ENCODE measurements at regions not wholly inside any gene's neighbourhood (a gene's known extent, or its start where the extent isn't known, plus 50 kb on each side); places are given as distances from the start of the nearest gene placed in this dataset.
"Not testable (repeated sequence)": the region's sequence is repeated elsewhere in the genome, so short reads cannot be mapped to it uniquely, and the experiment has no call there.

GRCh38 chr2:22902180-22902550 is 482.8 kb upstream of the KLHL29 start:
- DNase-seq (ENCODE audit: low spot score) = no peak

DNA sequence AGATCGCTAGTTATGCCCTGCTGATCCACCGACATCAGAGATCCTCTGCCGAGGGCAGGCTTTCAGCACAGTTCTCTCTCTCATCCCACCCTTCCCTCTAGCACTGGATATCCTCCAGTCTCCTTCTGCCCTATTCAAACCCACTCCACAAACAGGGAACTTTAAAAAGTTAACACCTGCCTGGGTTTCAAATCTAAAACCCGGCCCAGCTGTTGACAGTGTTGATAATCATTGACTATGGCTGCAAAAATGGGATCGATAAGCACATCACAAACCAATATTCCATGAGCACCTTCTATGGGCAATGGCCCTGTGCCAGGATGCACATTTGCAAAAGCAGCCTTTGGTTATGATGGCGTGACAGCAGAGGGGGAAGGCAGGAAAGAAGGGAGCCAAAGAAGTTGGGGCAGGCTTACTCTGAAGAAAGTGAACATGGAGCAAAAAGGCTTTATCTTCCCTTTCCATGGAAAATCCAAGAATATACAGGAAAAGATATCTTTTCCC is 482.3 kb upstream of the KLHL29 start:
- DNase-seq (ENCODE audit: low spot score) = no peak

DNA sequence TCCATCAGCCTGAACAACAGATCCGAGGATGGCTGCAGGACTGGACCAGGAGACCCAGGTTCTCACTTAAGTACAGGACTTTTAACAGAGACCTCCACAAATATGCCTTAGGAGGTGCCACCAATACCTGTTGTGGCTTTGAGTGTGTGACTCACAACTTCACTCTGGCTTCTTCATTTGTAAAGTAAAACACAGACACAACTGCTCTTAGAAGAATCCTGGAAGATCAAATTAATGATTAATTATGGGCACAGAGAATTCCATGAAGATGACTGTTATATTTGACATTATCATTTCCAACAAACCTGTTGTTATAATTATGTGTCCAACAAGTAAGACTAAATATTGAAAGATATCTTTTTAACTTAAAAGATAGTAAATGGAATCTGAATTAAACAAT is 481.4 kb upstream of the KLHL29 start:
- no peak for DNase-seq (ENCODE audit: low spot score)

DNA sequence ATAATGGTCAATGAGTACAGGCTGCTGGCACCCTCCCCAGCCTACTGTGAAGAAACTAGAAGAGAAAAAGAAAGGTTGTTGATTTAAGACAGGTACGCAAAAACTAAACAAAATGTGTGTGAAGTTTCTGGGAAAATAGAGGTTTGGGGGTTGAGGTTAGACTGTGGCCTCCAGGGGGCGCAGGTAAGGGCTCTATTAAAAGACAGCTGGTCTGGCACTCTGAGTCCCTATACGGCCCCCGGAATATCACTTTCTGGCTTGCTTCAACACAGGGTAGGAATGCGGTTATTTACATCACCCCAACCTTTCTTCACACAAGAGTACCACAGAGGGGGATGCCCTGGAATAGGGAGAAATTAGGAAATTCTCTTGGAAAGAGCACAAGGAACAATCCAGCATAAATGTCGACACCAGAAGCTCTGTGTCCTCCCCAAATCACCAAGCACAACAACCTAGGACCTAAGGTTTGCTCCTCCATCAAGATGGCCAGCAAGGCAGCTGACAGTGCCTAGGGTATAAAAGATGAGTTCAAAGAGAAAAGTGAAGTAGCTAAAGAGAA is 480.8 kb upstream of the KLHL29 start:
- DNase-seq (ENCODE audit: low spot score) = no peak

DNA sequence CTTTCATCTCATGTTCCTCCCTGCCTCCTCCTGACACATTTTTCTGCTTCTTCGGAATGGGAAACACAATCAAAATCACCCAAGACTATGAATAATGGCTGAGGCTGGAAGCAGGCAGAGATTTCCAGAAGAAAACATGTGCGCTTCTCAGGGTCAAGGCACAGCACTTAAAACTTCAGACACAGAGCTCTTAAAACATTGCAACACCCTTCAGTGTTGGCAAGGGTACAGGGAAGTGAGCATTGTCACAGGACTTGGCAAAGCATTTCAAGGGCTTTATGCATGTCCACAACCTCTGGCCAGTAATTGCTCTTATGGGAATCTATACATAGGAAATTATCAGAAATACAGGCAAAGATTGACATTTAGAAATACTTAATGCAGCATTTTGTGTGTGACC is 477.6 kb upstream of the KLHL29 start:
- DNase-seq (ENCODE audit: low spot score) = no peak

GRCh38 chr2:22912398-22912797 is 472.6 kb upstream of the KLHL29 start:
- DNase-seq (ENCODE audit: low spot score) = no peak

- no peak for DNase-seq (ENCODE audit: low spot score)
Measured at GRCh38 chr2:22929998-22930397, 455.0 kb upstream of the KLHL29 start.

DNA sequence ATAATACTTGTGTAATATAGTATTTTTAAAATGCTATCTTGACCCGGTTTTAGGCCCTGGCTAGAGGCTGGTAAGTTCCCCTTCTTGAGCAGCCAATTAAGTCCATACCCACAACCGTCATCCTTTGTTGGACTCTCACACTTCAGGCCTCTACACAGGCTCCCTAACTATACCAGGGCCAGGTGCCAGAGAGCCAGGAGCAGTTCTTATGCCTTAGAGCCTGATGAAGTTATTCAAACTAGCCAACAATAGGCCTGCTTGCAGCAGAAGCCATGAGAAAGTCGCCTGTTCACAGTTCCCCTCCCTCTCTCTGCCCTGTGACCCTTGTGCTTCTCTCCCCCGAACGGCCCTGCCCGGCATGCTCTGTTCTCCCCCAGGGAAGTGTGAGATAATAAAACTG is 454.2 kb upstream of the KLHL29 start:
- no peak for DNase-seq (ENCODE audit: low spot score)

GRCh38 chr2:22932288-22932687 is 452.7 kb upstream of the KLHL29 start:
- no peak for DNase-seq (ENCODE audit: low spot score)

DNA sequence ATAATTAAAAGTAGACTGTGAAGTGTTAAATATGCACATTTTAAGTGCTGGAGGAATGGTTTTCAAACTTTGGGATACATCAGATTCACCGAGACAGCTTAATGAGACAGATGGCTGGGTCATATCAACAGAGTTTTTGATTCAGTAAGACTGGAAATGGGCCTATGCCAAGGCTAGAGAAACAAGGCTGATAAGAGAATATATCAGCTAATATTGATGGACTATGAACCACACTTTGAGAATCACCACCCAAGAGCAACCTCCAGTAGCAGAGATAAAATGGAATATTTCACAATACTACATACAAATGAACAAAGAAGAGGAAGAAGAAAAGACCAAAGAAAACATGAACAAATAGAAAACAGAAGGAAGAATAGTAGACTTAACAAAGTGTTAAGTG is 450.2 kb upstream of the KLHL29 start:
- DNase-seq (ENCODE audit: low spot score) = no peak

- no peak for DNase-seq (ENCODE audit: low spot score)
Measured at GRCh38 chr2:22942441-22942840, 442.5 kb upstream of the KLHL29 start.

- DNase-seq (ENCODE audit: low spot score) = no peak
Measured at GRCh38 chr2:22944143-22944542, 440.8 kb upstream of the KLHL29 start.

DNA sequence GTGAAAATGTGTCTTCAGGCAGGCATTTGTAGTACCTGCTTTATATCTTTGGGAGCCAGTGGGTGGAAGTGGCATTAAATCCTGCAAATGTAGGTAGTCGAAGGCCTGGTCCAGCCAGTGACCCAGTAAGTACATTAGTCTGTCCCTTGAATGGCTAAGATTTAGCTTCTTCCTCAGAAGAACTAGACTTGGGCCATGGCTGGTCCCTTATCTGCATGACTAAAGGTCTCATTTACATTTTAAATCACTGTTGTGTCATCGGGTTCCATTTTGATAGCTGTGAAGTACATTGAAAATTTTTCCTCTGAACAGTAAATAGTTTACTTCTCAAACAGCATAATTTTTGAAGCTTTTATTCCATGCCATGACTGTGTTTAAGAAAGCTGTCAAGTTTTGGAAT is 438.4 kb upstream of the KLHL29 start:
- no peak for DNase-seq (ENCODE audit: low spot score)

DNA sequence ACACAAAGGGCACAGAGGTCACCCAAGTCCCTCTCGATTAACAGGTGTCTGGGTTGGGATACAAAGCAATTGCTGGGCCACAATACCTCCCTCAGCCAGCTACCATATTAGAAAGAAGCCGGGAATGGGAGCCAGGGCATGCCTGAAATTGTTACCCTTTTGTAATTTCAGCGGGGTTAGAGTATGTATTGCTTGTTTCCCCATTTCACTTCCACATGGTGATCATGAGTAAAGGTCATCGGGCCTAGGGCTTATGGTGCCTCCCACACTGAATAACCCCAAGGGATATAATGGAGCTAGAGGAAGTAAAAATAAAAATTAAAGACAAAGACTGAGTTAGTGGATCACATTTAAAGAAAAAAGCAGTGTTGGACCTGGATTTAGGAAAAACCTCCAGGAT is 437.2 kb upstream of the KLHL29 start:
- DNase-seq (ENCODE audit: low spot score) = no peak

- no peak for DNase-seq (ENCODE audit: low spot score)
Measured at GRCh38 chr2:22950431-22950830, 434.5 kb upstream of the KLHL29 start.

DNA sequence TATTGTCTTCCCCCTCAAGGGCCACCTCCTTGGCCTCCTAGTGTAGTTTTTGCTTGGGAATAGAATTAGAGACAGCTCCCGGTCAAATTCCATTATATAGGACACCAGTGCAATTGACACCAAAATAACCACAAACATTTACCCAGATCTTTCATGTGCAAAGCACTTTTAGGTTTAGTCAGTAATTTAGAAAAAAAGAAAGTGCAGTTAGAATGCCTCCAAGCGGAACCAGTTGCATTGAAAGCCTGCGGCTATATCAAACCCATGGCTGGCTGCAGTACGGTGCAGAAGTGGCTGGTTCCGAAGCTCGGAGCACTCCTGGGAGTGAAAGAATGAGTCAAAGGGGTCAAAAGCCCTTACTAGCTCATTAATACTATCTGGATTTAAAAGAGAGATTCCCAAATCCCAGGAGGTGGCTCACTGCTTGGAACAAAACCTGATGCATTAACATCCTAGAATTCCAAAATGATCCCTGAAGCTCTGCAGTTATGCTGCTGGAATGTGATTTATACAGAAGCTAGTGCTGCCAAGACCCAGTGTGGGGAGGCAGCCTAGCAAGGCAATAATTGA is 432.2 kb upstream of the KLHL29 start:
- no peak for DNase-seq (ENCODE audit: low spot score)

- DNase-seq (ENCODE audit: low spot score) = no peak
Measured at GRCh38 chr2:22957446-22957845, 427.5 kb upstream of the KLHL29 start.

DNA sequence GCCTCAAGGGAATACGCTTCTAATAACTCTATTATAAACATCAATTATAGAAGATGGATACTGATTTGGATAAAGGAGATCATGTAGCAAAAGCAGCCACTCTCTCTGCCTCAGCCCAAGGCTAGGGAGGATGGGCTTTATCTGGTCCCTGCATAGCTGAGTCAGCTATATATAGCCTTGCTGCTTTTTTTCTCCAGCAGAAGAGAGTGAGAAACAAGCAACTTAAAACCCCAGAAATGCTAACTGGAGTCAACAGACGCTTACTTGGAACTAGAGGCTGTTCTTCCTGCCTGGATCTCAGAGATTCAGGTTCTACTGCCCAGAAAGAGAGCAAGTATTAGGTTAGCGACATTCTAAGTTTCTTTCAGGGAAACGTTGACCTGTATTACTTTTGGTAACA is 426.7 kb upstream of the KLHL29 start:
- DNase-seq (ENCODE audit: low spot score) = no peak

DNA sequence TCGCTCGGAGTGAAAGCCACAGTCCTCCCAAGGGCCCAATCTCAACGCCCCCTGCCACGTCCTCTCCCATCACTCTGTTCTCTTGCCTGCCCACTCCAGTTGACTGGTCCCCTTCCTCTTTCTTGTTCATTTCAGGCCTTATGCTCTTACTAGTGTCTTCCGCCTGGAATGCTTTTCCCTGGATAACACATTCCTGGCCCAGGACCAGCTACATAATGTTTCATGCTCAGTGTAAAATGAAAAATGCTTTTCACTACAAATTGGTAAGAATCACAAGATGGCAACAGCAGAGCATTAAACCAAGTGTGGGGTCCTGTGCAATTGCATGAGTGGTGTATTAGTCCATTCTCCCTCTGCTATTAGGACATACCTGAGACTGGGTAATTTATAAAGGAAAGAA is 417.2 kb upstream of the KLHL29 start:
- DNase-seq (ENCODE audit: low spot score) = no peak

DNA sequence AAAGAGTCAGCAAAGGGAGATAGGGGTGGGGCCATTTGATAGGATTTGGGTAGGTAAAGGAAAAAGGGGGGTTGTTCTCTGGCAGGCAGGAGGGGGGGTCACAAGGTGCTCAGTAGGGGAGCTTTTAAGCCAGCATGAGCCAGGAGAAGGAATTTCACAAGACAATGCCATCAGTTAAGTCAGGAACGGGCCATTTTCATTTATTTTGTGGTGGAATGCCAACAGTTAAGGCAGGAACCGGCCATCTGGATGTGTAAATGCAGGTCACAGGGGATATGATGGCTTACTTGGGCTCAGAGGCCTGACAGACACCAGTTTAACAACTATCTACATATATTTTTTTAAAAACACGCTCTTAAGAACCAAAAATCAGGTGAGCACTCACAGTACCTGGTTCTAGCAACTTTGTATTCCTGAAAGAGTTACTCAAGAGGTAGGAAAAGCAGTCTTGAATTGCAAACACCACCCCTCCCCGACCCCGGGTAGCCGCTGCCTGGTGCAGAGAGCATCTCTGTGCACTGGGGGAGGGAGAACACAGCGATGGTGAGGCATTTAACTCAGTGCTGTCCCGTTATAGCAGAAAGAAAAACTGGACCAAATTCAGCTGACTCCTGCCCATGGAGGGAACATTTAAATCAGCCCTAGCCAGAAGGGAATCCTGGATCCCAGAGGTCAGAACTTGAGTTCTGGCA is 414.5 kb upstream of the KLHL29 start:
- DNase-seq (ENCODE audit: low spot score) = no peak

DNA sequence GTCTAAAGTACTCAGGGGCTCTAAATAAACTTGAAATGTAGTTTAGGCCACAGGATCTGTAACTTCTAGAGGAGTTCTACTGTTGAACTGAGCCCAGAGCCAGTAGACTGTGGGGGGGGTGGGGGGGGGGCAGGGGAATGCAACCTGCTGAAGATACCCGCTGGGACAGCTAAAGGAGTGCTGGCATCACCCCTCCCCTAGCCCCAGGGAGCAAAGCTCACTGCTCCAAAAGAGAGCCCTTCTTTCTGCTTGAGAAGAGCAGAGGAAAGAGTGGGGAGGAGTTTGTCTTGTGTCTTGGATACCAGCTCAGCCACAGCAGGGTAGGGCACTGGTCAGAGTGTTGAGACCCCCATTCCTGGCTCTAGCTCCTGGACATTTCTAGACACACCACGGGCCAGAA is 414.0 kb upstream of the KLHL29 start:
- DNase-seq (ENCODE audit: low spot score) = no peak

DNA sequence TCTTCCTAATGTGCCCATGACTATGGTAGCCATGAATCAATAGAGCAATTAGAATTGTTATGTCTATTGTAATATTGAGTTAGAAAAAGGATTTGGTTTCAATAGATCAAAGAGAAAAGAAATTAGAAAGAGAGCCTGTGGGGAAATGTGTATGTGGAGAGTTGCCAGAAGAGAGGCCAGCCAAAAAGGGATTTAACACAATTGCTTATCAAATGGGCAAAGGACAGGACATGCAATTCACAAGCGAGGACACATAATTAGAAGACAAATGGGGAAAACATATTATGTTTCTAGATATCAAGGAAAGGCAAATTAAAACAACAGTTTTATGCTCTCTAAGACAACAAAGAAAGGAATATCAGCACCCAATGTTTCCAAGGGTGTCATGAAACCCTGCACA is 403.2 kb upstream of the KLHL29 start:
- no peak for DNase-seq (ENCODE audit: low spot score)

- DNase-seq (ENCODE audit: low spot score) = not testable (repeated sequence)
Measured at GRCh38 chr2:22984152-22984551, 400.8 kb upstream of the KLHL29 start.

DNA sequence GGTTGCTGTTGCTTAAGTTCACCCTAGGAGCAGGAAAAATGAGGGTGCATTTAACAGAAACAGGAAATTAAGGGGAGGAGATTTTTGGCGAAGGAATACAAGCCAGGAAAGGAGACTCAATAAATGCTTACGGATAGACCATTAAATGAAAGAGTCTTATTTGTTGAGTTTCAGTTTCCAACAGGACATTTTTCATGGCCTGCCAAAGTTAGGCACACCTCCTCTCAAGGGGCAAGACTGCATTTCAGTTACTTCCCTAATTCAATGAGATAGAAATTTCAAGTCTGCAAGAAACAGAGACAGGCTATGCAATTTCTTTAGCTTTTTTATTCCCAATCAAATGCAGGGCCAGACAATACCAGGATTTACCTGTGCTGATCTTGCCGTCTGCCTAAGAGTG is 394.7 kb upstream of the KLHL29 start:
- DNase-seq (ENCODE audit: low spot score) = no peak

Data from AG08396 (cell line).